MM.1S (cell line): ENCODE measurements at regions not wholly inside any gene's neighbourhood (a gene's known extent, or its start where the extent isn't known, plus 50 kb on each side); places are given as distances from the start of the nearest gene placed in this dataset.

Experiments
- DNase-seq: peaks from one replicate; pipeline ENCODE4 v3.0.0-alpha.2; 2015
- H2AFZ ChIP-seq: fragments of 300-600 bp; sonication (generic); 2 replicates; pipeline ENCODE4 v1.6.0; 2016; ENCODE audit warnings: antibody characterized with exemption, low read length
- H3F3A ChIP-seq: fragments of 300-600 bp; sonication (generic); 2 replicates; pipeline ENCODE4 v1.6.1; 2016; ENCODE audit warnings: mild to moderate bottlenecking, antibody characterized with exemption, low read length, moderate library complexity, mixed read lengths; ENCODE audit not compliant: insufficient read depth
- H3K27ac ChIP-seq: fragments of 300-600 bp; sonication (generic); 2 replicates; pipeline ENCODE4 v1.5.1; 2016; ENCODE audit warnings: mild to moderate bottlenecking, low read length
- H3K27me3 ChIP-seq: fragments of 300-600 bp; sonication (generic); replicated peaks from 2 replicates; pipeline ENCODE4 v1.6.0; 2016; ENCODE audit warnings: low read length; ENCODE audit not compliant: insufficient read depth
- H3K36me3 ChIP-seq: fragments of 300-600 bp; sonication (generic); replicated peaks from 2 replicates; pipeline ENCODE4 v1.6.1; 2016; ENCODE audit warnings: mild to moderate bottlenecking, low read length, mixed read lengths; ENCODE audit not compliant: insufficient read depth
- H3K4me1 ChIP-seq: fragments of 300-600 bp; sonication (generic); 2 replicates; pipeline ENCODE4 v1.6.1; 2016; ENCODE audit warnings: low read length, mixed read lengths
- H3K4me2 ChIP-seq: fragments of 300-600 bp; sonication (generic); 2 replicates; pipeline ENCODE4 v1.6.0; 2016; ENCODE audit warnings: low read depth, low read length
- H3K4me3 ChIP-seq: fragments of 300-600 bp; sonication (generic); 2 replicates; pipeline ENCODE4 v1.5.1; 2016; ENCODE audit warnings: low read length, mixed read lengths
- H3K79me2 ChIP-seq: fragments of 300-600 bp; sonication (generic); 2 replicates; pipeline ENCODE4 v1.6.1; 2016; ENCODE audit warnings: mixed run types, low read length, mixed read lengths
- H3K9ac ChIP-seq: fragments of 300-600 bp; sonication (generic); 2 replicates; pipeline ENCODE4 v1.6.1; 2016; ENCODE audit warnings: low read length, mixed read lengths
- H3K9me2 ChIP-seq: fragments of 300-600 bp; sonication (generic); replicated peaks from 2 replicates; pipeline ENCODE4 v1.6.1; 2016; ENCODE audit warnings: mild to moderate bottlenecking, low read length, mixed read lengths; ENCODE audit not compliant: insufficient read depth
- H3K9me3 ChIP-seq: fragments of 300-600 bp; sonication (generic); replicated peaks from 2 replicates; pipeline ENCODE4 v1.6.1; 2016; ENCODE audit warnings: mild to moderate bottlenecking, low read length, mixed read lengths; ENCODE audit not compliant: insufficient read depth
- H4K20me1 ChIP-seq: fragments of 300-600 bp; sonication (generic); 2 replicates; pipeline ENCODE4 v1.6.1; 2016; ENCODE audit warnings: mild to moderate bottlenecking, low read length, moderate library complexity, mixed read lengths; ENCODE audit not compliant: insufficient read depth
- CTCF ChIP-seq: fragments of 300-600 bp; sonication (generic); IDR thresholded peaks from 2 replicates; pipeline ENCODE4 v1.5.1; 2016; ENCODE audit warnings: antibody characterized with exemption, low read length, mixed read lengths
- EZH2 ChIP-seq: fragments of 300-600 bp; sonication (generic); optimal IDR thresholded peaks from 2 replicates; pipeline ENCODE3; 2017; ENCODE audit warnings: low read depth, mild to moderate bottlenecking, antibody characterized with exemption, low read length, mixed read lengths
- EZH2phosphoT487 ChIP-seq: fragments of 300-600 bp; sonication (generic); IDR thresholded peaks from 2 replicates; pipeline ENCODE4 v1.6.1; 2018; ENCODE audit warnings: antibody characterized with exemption, low read length

- Histone ChIP-seq H3K27ac (no peak overlapping the region), H2AFZ (no peak overlapping the region), H3F3A (no peaks in the 10 kb centered on the region; the same call in 1 of the 2 replicates), H3K79me2 (no peaks in the 10 kb centered on the region), H3K9me3 (no peaks in the 10 kb centered on the region; the same call in 1 of the 2 replicates), H3K4me3 (no peak overlapping the region), H3K9me2 (no peaks in the 10 kb centered on the region), H4K20me1 (no peaks in the 10 kb centered on the region), H3K36me3 (no peaks in the 10 kb centered on the region), H3K27me3 (no peaks in the 10 kb centered on the region), H3K9ac (no peak overlapping the region), H3K4me1 (no peaks in the 10 kb centered on the region), H3K4me2 (no peak overlapping the region)
- no peak for TF ChIP-seq EZH2phosphoT487
- no peak for TF ChIP-seq EZH2
- peak; percentile 68 for TF ChIP-seq CTCF
- DNase-seq: peak; percentile 69
Observed at GRCh38 chr9:103789686-103790085, 304.4 kb upstream of the SMC2 start.

- no peaks in the 10 kb centered on the region for H3K79me2 ChIP-seq
- no peak overlapping the region for H3K4me3 ChIP-seq
- no peak overlapping the region for H2AFZ ChIP-seq
- DNase-seq: peak; percentile 81
- no peaks in the 10 kb centered on the region for H4K20me1 ChIP-seq
- no peak overlapping the region for H3K27ac ChIP-seq
- H3K9ac ChIP-seq: no peak overlapping the region
- H3K4me1 ChIP-seq: no peaks in the 10 kb centered on the region
- peak overlapping the region; percentile 0; the same call in 1 of the 2 replicates for H3K4me2 ChIP-seq
- TF ChIP-seq EZH2phosphoT487 (no peak), EZH2 (no peak), CTCF (no peak)
- H3K9me3 ChIP-seq: no peaks in the 10 kb centered on the region
- H3K36me3 ChIP-seq: no peaks in the 10 kb centered on the region
- H3K27me3 ChIP-seq: peaks cover 8% of the 10 kb centered on the region; the same call in 1 of the 2 replicates
- H3K9me2 ChIP-seq: no peaks in the 10 kb centered on the region
- H3F3A ChIP-seq: no peaks in the 10 kb centered on the region
Observed at GRCh38 chr9:103798620-103799019, 295.5 kb upstream of the SMC2 start.

GRCh38 chr9:103799959-103800358, 294.1 kb upstream of the SMC2 start:
- Histone ChIP-seq H3K79me2 (no peaks in the 10 kb centered on the region), H2AFZ (no peak overlapping the region), H3K9me2 (no peaks in the 10 kb centered on the region), H3K4me1 (no peaks in the 10 kb centered on the region), H3K27me3 (peaks cover 8% of the 10 kb centered on the region; the same call in 1 of the 2 replicates), H3K4me3 (no peak overlapping the region), H3K9me3 (no peaks in the 10 kb centered on the region), H3K36me3 (no peaks in the 10 kb centered on the region), H3K9ac (no peak overlapping the region), H3K4me2 (no peak overlapping the region), H3F3A (no peaks in the 10 kb centered on the region), H3K27ac (no peak overlapping the region), H4K20me1 (no peaks in the 10 kb centered on the region)
- no peak for TF ChIP-seq EZH2phosphoT487
- TF ChIP-seq CTCF: no peak
- no peak for TF ChIP-seq EZH2
- DNase-seq: no peak
